EL (cell line): ENCODE measurements at regions not wholly inside any gene's neighbourhood (a gene's known extent, or its start where the extent isn't known, plus 50 kb on each side); places are given as distances from the start of the nearest gene placed in this dataset.
"Not testable (repeated sequence)": the region's sequence is repeated elsewhere in the genome, so short reads cannot be mapped to it uniquely, and the experiment has no call there.

Experiments
- DNase-seq: peaks from one replicate; pipeline ENCODE4 v3.0.0-alpha.2; 2016

GRCh38 chr21:25234857-25235801 lies 372.2 kb downstream of the MRPL39 start:
- no peak for DNase-seq

DNA sequence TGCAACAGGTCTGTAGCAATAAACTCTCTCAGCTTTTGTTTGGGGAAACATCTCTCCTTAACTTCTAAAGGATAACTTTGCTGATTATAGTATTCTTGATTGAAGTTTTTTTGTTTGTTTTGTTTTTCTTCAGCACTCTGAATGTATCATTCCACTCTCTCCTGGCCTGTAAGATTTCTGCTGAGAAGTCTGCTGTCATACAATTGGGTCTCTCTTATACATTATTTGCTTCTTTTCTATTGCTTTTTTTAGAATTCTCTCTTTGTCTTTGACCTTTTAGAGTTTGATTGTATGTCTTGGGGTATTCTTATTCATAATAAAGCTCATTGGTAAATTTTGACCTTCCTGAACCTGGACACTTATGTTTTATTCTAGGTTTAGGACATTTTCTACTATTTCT lies 386.3 kb downstream of the MRPL39 start:
- no peak for DNase-seq

DNA sequence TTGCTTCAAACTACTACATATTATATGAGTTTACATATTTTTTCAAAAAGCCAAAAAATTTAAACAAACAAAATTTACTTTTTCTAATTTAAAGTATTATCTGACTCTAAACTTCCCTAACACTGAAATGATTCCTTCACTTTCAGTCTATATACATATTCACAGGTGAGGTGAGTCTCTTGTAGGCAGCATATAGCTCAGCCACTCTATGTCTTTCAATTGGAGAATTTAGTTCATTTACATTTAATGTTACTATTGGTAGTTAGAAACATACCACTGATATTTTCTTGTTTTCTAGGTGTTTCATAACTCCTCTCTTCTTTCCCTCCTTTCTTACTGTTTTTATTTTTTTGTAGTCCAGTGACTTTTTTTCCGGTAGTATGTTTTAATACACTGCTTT lies 387.1 kb downstream of the MRPL39 start:
- DNase-seq = no peak

GRCh38 chr21:25215698-25216384 lies 391.4 kb downstream of the MRPL39 start:
- no peak for DNase-seq

- no peak for DNase-seq
Observed at GRCh38 chr21:25214676-25215075, 392.6 kb downstream of the MRPL39 start.

GRCh38 chr21:25199944-25200343 lies 407.3 kb downstream of the MRPL39 start:
- DNase-seq = no peak

DNA sequence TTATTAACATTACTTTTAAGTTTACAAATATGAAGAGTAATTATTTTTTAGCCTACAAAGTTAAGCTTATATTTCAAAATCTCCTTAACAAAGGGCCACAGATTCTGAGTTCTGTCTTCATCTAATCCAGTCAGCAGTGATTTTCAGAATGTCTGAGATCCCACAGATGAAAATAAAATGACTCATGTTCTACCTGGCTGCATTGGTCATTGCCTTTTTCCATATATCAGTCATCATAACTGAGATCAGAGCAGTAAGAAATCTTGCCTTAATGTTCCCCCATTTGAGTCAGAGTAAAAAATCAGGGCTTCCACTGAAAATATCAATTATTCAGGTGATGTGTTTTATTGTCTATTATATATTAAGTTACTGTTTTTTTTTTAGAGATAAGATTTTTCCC lies 416.1 kb downstream of the MRPL39 start:
- no peak for DNase-seq

GRCh38 chr21:25189497-25189896 lies 417.8 kb downstream of the MRPL39 start:
- no peak for DNase-seq

DNA sequence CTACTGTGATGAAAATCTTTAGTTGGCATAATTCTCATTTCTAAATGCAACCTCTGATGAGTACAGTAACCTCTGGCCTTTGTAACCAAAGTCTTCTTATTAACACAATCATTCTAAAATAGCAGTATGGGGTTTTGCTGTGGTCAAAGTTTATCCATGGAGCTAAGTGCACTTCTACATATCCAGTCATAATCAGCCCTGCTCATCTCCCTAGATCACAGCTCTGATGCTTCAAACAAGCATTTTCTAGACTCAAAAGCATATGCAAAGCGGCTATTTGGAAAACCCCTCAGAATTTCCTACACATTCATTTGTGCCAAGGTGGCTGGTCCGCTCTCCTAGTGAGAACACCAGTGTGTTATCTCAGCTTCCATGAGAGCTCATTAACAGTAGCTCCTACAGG lies 418.6 kb downstream of the MRPL39 start:
- no peak for DNase-seq

DNA sequence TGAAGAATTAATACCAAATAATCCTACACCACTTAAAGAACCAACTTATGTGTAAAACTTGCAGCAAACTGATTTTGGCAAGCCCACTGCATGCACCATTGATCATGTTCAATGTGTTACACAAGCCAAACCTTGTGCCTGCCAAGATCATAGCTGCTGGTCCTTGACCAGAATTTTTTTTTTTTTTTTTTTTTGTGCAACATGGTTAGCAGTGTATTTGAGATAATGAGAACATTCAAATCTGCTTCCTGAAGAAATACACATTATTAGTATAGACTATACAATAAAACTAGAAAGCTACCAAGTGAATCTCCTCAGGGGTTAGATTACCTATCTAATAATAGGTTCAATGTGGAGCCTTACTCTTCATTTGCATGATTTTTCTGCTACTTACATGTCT lies 421.0 kb downstream of the MRPL39 start:
- no peak for DNase-seq

DNA sequence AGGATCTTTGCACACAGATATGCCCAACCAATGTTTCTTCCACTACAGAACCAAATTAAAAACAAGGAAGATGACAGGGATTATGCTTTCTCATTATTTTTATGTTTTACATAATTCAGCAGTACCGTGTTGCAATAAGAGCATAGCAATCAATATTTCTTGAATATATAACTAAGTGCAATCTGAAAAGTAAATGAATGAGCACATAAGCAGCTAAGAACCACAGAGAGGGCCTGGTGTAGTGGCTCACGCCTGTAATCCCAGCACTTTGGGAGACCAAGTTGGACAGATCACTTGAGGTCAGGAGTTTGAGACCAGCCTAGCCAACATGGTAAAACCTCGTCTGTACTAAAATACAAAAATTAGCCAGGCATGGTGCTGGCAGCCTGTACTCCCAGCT lies 423.7 kb downstream of the MRPL39 start:
- DNase-seq = no peak

DNA sequence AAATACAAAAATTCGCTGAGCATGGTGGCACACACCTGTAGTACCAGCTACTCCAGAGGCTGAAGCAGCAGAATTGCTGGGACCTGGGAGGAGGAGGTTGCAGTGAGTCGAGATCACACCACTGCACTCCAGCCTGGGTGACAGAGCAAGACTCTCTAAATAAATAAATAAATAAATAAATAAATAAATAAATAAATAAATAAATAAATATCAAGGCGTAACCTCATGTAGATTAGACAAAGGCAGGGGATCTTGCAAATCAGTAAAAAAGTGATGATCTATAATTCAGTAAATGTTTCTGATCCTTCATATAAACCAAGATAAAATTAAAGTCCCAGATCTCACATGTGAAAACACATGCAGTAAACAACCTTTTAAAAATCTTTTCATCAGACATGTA lies 425.6 kb downstream of the MRPL39 start:
- not testable (repeated sequence) for DNase-seq

DNA sequence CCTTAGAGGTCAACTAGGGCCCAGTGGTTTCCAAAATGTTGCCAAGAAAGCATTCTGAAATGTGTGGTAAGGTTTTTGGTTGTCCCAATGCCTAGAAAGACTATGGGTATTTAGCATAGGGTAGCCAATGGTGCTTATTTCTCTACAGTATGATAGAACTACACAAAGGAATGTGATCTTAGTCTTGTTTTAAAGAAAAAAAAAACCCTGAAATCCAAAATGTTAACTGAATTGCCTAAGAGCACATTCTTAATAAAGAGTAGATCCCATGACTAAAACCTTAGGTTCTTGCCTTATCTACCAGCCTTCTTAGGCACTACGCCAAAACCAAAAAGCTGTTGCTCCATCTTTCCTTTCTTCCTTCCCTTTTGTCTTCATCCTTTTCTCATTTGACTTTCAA lies 428.2 kb downstream of the MRPL39 start:
- no peak for DNase-seq

DNA sequence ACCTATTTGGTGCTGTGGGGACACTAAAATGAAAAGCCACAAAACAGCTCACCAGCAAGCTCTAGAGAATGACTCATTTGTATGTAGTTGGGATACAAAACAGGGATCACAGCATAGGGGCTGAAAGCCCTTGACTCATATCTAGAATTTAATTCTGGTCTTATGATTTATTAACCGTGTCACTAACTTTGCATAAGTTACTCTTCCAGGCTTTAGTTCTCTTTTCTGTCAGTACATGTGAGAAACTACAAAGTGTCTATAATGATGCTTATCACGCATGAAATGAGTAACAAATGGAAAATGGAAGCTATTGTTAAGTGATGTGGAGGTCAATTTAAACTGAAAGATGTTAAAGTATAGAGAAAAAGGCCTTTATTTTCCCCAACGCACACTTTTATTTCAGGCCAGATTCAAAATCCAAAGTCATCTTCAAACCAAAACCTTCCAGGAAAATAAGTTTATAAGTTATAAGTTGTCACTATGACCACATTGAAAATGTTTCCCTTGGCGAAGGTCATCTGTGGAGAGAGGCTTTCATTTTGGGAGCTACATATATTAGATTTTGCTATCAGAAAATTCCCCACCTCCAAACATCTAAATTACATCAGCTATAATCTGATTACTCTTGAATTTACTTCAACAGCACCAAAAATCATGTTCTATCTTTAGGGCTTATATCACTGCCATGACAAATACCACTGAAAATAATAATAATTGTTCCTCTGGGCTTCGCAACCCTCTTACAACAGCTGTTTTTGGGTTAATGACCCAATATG lies 430.5 kb downstream of the MRPL39 start:
- no peak for DNase-seq

- DNase-seq = no peak
Observed at GRCh38 chr21:25175938-25176337, 431.3 kb downstream of the MRPL39 start.

DNA sequence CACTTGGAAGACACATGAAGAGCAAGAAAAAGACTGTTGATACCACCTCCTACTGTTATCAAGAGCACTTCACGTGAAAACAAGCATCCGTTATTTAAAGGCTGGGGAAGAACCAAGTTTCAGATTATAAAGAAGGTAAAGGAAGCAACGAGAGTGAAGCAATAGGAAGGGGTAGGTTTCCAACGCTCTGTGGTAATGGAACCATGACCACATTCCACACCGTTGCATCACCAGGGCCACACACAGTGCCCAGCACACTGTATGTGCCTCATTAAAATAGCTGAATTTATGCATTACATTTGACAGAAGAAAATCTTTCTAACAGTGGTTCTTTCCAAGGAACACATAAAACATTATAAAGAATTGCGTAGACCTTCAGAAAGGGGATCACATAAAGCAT lies 435.8 kb downstream of the MRPL39 start:
- DNase-seq = peak; percentile 21

GRCh38 chr21:25170681-25171080 lies 436.6 kb downstream of the MRPL39 start:
- no peak for DNase-seq

DNA sequence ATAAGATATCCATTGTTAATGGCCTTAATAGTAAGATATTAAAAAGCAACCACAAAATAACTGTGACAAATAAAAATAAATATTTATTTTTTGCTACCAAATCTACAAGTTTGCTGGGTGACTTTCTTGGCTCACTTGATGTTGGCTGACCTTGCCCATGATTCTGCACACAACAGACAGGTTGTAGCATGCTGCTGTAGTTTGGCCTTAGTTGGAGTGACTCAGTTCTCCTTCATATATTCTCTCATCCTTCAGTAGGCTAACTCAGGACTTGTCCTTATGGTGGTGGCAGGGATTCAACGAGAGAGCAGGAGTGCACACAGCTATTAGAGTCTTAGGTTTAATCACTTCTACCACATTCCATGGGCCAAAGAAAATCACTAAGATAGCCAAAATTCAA lies 437.9 kb downstream of the MRPL39 start:
- no peak for DNase-seq

- DNase-seq = not testable (repeated sequence)
Observed at GRCh38 chr21:25166904-25167303, 440.4 kb downstream of the MRPL39 start.

DNA sequence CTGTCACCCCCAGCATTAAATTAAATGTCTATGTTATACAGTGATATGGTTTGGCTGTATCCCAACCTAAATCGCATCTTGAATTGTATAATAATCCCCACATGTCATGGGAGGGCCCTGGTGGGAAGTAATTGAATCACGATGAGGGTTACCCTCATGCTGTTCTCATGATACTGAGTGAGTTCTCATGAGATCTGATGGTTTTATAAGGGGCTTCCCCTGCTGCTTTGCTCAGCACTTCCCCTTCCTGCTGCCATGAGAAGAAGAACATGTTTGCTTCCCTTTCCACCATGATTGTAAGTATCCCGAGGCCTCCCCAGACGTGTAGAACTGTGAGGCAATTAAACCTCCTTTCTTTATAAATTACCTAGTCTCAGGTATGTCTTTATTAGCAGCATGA lies 445.7 kb downstream of the MRPL39 start:
- no peak for DNase-seq

DNA sequence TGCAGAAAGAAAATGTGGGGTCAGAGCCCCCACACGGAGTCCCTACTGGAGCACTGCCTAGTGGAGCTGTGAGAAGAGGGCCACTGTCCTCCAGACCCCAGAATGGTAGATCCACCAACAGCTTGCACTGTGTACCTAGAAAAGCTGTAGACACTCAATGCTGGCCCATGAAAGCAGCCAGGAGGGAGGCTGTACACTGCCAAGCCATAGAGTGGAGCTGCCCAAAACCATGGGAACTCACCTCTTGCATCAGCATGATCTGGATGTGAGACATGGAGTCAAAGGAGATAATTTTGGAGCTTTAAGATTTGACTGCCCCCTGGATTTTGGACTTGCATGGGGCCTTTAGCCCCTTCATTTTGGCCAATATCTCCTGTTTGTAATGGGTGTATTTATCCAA lies 452.3 kb downstream of the MRPL39 start:
- not testable (repeated sequence) for DNase-seq

- no peak for DNase-seq
Observed at GRCh38 chr21:25149022-25149421, 458.3 kb downstream of the MRPL39 start.

DNA sequence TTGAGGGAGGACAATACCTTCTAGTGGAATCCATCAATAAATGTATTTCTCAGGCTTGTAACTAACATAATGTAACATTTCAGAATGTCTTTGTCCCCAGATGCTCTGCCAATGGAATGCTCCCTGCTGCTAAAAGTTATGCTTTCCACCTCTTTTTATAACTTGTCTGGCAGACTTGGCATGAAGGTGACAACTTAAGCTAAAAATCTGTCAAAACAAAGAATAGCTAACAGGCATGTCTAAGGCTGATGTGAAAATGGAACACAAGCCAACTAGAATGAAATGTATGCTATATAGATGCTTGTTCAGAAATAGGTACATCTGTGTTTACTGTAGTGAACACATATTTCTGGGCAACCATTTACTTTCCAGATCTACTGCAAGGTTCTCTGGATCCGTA lies 467.9 kb downstream of the MRPL39 start:
- DNase-seq = no peak

DNA sequence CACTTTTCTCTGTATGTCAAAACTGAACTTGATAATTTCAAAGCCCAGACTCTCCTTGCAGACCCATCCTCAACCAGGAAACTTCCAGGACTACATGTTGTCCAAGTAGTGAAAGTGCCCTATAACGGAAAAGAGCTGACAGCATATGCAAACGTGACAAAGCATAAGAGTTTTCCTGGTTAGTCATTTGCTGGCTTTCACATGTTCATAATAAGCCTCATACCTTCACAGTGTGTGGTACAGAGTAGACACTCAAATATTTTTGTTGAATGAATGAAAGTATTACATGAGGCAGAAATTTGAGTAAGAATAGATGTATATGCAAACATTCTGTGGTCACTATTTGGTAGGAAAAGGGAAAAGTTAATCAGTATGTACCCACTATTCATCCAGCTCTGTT lies 473.3 kb downstream of the MRPL39 start:
- peak; percentile 0 for DNase-seq
